Vagina (tissue), 2 donors: ENCODE measurements at regions not wholly inside any gene's neighbourhood (a gene's known extent, or its start where the extent isn't known, plus 50 kb on each side); places are given as distances from the start of the nearest gene placed in this dataset.
A peak's percentile ranks its signal among the peaks of the same experiment; 100 is the strongest.

ENCODE experiments used
- DNase-seq, 2 donors: peaks; one replicate each; pipeline ENCODE4 v3.0.0-alpha.2; 2017; ENCODE audit errors: extremely low spot score in 2 of 2
- H3K27ac ChIP-seq: fragments of 200-600 bp; sonication (generic); one replicate; pipeline ENCODE4 v1.5.1; 2019
- H3K27me3 ChIP-seq: fragments of 200-600 bp; sonication (generic); one replicate; pipeline ENCODE4 v1.5.1; 2019
- H3K36me3 ChIP-seq, 2 donors: fragments of 200-600 bp; sonication (generic); one replicate each; pipeline ENCODE4 v1.5.1; 2017 to 2019
- H3K4me1 ChIP-seq: fragments of 200-600 bp; sonication (generic); one replicate; pipeline ENCODE4 v1.5.1; 2019
- H3K4me3 ChIP-seq, 2 donors: fragments of 200-600 bp; sonication (generic); 1 replicate in 1 of 2; 2 replicates in 1 of 2; pipeline ENCODE4 v1.5.1; 2016 to 2019
- H3K9me3 ChIP-seq: fragments of 200-600 bp; sonication (generic); one replicate; pipeline ENCODE4 v1.5.1; 2019
- POLR2A ChIP-seq, 2 donors: fragments of 450-650 bp; IDR thresholded peaks; one replicate each; pipeline ENCODE4 v1.6.1; 2017; ENCODE audit warnings: antibody characterized with exemption in 2 of 2, mild to moderate bottlenecking in 2 of 2, moderate library complexity in 2 of 2
- POLR2AphosphoS5 ChIP-seq, 2 donors: sonication (generic); formaldehyde crosslinking; IDR thresholded peaks; one replicate each; pipeline ENCODE4 v1.9.0; 2017; ENCODE audit warnings: antibody characterized with exemption in 2 of 2, mild to moderate bottlenecking in 2 of 2, low read depth in 1 of 2; ENCODE audit not compliant: insufficient read depth in 1 of 2
- intact Hi-C: fragments of 100-400 bp; cut with DNase I; formaldehyde crosslinking; loops from one replicate; pipeline ENCODE4 v1.15.1; 2023
- TF ChIP-seq, protein P1 (sequence below), 3 experiments: fragments of 450-650 bp in 2 of 3; fragments of 200-600 bp in 1 of 3; sonication (generic) in 1 of 3; IDR thresholded peaks; one replicate each; pipeline ENCODE4 v1.5.1; 2017 to 2019; ENCODE audit warnings: antibody characterized with exemption in 3 of 3, mild to moderate bottlenecking in 2 of 3, moderate library complexity in 2 of 3

DNA sequence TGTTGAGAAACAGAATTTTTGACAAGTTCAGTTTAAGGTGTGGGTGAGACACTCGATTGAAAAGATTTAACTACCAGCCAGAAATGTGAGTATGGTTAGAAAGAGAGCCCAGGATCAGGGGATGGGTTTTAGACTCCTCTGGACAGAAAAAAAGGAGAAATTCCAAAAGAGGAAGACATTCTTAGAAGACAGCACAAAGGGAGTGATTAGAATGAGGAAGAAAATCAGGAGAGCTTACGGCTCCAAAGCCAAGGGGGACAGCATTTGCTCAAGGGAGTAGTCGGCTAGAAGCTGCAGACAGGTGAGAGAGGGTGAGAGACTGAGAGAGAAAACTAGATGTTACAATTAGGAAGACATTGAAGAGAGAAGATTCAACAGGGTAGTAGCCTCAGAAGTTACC is 166.1 kb downstream of the ADAMTS15 start:
- Histone ChIP-seq H3K9me3 (no peaks in the 10 kb centered on the region), H3K4me1 (peaks cover 19% of the 10 kb centered on the region), H3K36me3 (no peaks in the 10 kb centered on the region), H3K27ac (no peak overlapping the region), H3K4me3 (no peak overlapping the region), H3K27me3 (no peaks in the 10 kb centered on the region)
- intact Hi-C loops = no loop called here
- peak in 1 of 2 donors; percentile 2 for DNase-seq
- TF ChIP-seq POLR2A (IDR thresholded peaks at IDR 0.05) (no peak), POLR2AphosphoS5 (IDR thresholded peaks at IDR 0.05; ENCODE audit: insufficient read depth in 1 of 2, low read depth in 1 of 2) (no peak)
- TF ChIP-seq, protein P1, sequence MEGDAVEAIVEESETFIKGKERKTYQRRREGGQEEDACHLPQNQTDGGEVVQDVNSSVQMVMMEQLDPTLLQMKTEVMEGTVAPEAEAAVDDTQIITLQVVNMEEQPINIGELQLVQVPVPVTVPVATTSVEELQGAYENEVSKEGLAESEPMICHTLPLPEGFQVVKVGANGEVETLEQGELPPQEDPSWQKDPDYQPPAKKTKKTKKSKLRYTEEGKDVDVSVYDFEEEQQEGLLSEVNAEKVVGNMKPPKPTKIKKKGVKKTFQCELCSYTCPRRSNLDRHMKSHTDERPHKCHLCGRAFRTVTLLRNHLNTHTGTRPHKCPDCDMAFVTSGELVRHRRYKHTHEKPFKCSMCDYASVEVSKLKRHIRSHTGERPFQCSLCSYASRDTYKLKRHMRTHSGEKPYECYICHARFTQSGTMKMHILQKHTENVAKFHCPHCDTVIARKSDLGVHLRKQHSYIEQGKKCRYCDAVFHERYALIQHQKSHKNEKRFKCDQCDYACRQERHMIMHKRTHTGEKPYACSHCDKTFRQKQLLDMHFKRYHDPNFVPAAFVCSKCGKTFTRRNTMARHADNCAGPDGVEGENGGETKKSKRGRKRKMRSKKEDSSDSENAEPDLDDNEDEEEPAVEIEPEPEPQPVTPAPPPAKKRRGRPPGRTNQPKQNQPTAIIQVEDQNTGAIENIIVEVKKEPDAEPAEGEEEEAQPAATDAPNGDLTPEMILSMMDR (IDR thresholded peaks at IDR 0.05) = no peak

DNA sequence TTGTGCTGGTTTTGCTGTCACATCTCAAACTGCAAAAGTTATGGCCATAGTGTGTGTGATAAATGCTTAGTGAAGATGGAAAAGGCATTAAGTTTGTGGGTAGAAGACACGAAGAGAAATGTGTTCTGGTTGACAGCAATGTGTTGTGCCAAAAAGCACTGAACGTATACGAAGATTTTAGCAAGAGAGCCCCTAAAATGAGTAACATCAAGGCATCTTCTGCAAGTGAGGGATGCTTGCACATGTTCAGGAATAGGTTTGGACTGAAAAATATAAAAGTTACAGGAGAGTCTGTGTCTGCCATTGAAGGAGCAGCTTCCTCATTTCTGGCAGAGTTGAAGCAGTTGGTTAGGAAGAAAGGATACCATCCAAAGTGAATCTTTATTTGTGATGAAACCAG is 167.1 kb downstream of the ADAMTS15 start:
- Histone ChIP-seq H3K27me3 (no peaks in the 10 kb centered on the region), H3K36me3 (no peaks in the 10 kb centered on the region), H3K27ac (no peak overlapping the region), H3K4me3 (no peak overlapping the region), H3K4me1 (peaks cover 19% of the 10 kb centered on the region), H3K9me3 (no peaks in the 10 kb centered on the region)
- no peak for DNase-seq
- intact Hi-C loops = no loop called here
- TF ChIP-seq, protein P1 (IDR thresholded peaks at IDR 0.05) = no peak
- TF ChIP-seq POLR2AphosphoS5 (IDR thresholded peaks at IDR 0.05; ENCODE audit: insufficient read depth in 1 of 2, low read depth in 1 of 2) (no peak), POLR2A (IDR thresholded peaks at IDR 0.05) (no peak)

DNA sequence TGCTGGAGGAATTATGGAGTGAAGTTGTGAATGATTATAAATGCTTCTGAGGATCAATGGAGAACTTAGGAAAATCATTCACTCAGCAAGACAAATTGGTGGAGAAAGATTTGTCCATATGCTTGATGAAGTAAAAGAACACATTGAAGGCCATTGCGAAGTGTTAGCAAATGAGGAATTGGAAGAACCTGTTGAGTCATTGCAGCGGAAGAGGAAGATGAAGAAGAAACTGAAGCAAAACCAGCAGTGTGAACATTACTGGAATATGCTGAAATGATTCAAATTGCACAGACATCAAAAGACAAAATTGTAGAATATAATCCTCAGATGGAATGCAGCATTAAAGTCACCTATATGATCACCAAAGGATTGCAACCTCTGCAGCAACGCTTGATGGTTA is 168.1 kb downstream of the ADAMTS15 start:
- H3K27ac ChIP-seq = no peak overlapping the region
- no peaks in the 10 kb centered on the region for H3K9me3 ChIP-seq
- no peak for TF ChIP-seq POLR2A (IDR thresholded peaks at IDR 0.05)
- TF ChIP-seq, protein P1 (IDR thresholded peaks at IDR 0.05) = no peak
- TF ChIP-seq POLR2AphosphoS5 (IDR thresholded peaks at IDR 0.05; ENCODE audit: insufficient read depth in 1 of 2, low read depth in 1 of 2) = no peak
- no peak for DNase-seq
- no peaks in the 10 kb centered on the region for H3K27me3 ChIP-seq
- H3K4me1 ChIP-seq = peaks cover 19% of the 10 kb centered on the region
- H3K4me3 ChIP-seq = no peak overlapping the region
- intact Hi-C loops = no loop called here
- no peaks in the 10 kb centered on the region for H3K36me3 ChIP-seq

DNA sequence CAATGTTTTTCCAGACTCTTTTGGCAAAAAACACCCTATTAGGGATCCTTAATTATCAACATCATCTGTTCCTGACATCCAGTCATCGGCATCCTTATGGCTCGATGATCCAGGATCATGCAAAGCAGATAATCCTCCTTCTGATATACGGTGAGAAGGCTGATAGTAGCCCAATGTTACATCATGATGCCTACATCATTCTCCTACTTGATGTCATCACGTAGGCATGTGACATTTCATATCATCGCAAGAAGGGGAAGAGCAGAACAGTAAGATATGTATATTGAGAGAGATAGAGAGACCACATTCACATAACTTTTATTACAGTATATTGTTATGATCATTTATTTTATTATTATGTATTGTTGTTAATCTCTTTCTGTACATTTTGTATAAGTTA is 168.6 kb downstream of the ADAMTS15 start:
- no peak overlapping the region for H3K27ac ChIP-seq
- no peaks in the 10 kb centered on the region for H3K9me3 ChIP-seq
- peaks cover 15% of the 10 kb centered on the region for H3K4me1 ChIP-seq
- no peak for DNase-seq
- no peaks in the 10 kb centered on the region for H3K36me3 ChIP-seq
- TF ChIP-seq POLR2A (IDR thresholded peaks at IDR 0.05) (no peak), POLR2AphosphoS5 (IDR thresholded peaks at IDR 0.05; ENCODE audit: insufficient read depth in 1 of 2, low read depth in 1 of 2) (no peak)
- TF ChIP-seq, protein P1 (IDR thresholded peaks at IDR 0.05) = no peak
- no peak overlapping the region for H3K4me3 ChIP-seq
- no peaks in the 10 kb centered on the region for H3K27me3 ChIP-seq
- intact Hi-C loops = no loop called here

DNA sequence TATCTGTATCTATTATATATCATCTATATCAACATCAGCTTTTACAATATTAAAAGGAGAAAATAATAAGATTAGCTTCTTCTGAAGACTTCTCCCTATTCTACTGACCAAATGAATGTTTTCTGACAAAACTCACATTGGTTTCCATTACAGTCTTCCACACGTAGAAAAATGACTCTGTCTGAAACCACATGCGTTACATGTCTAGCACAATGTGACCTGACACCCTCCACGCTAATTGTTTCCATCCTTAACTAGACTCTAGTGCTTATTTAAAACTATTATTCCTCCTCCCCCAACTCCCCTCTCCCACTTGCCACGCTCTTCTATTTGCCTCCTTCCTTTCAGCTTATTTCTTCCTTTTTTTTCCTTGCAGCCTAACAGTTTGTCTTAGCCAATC is 172.1 kb downstream of the ADAMTS15 start:
- DNase-seq = no peak
- peaks cover 13% of the 10 kb centered on the region for H3K4me1 ChIP-seq
- H3K27ac ChIP-seq = no peak overlapping the region
- TF ChIP-seq POLR2AphosphoS5 (IDR thresholded peaks at IDR 0.05; ENCODE audit: insufficient read depth in 1 of 2, low read depth in 1 of 2) (no peak), POLR2A (IDR thresholded peaks at IDR 0.05) (no peak)
- TF ChIP-seq, protein P1 (IDR thresholded peaks at IDR 0.05) = no peak
- no peaks in the 10 kb centered on the region for H3K27me3 ChIP-seq
- H3K9me3 ChIP-seq = no peaks in the 10 kb centered on the region
- intact Hi-C loops = no loop called here
- no peak overlapping the region for H3K4me3 ChIP-seq
- H3K36me3 ChIP-seq = no peaks in the 10 kb centered on the region
